HG02588 (cell line): ENCODE measurements at regions not wholly inside any gene's neighbourhood (a gene's known extent, or its start where the extent isn't known, plus 50 kb on each side); places are given as distances from the start of the nearest gene placed in this dataset.
"Not testable (repeated sequence)": the region's sequence is repeated elsewhere in the genome, so short reads cannot be mapped to it uniquely, and the experiment has no call there.

Source experiments
- ATAC-seq: cut with Tn5 transposase; IDR thresholded peaks from one replicate; pipeline ENCODE4 v1.9.1; 2021; ENCODE audit warnings: mild to moderate bottlenecking, moderate library complexity; ENCODE audit not compliant: unreplicated experiment

DNA sequence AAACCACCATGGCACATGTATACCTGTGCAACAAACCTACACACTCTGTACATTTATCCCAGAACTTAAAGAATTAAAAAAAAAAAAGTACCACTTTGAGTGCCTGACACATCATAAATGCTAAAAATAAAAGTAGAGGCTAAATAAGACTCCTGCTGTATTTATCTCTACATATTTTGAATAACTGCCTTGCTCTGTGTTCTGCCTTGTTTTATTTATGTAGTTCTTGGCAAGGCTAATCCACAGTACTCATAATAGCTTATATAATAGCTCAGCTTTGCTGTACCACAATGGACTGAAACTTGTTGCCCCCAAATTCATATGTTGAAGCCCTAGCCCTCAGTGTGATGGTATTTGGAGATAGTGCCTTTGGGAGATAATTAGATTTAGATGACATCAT, 95.4 kb upstream of the ADAMTS9 start:
- no peak for ATAC-seq

DNA sequence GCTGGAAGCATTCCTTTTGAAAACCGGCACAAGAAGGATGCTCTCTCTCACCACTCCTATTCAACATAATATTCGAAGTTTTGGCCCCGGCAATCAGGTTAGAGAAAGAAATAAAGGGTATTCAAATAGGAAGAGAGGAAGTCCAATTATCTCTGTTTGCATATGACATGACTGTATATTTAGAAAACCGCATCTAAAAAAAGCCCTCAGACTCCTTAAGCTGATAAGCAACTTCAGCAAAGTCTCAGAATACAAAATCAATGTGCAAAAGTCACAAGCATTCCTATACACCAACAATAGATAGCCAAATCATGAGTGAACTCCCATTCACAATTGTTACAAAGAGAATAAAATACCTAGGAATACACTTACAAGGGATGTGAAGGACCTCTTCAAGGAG, 93.1 kb upstream of the ADAMTS9 start:
- not testable (repeated sequence) for ATAC-seq

DNA sequence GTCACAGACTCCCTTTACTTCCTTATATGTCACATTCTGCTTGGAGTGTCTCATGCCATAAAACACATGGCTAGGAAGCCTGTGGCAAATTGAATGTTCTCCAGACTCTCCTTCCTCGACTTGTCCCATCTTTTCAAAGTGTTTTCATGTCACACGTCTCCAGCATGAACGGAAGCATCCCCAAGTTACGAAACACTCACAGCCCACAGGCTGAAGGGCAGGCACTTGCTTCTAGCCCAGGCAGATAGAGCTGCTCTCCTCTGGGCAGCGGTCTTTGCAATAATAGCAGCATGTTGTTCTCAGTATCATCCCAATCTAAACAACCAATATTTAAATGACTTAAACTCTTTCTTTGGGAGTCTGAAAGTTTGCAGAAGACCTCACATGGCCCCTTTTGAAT, 85.3 kb upstream of the ADAMTS9 start:
- no peak for ATAC-seq

DNA sequence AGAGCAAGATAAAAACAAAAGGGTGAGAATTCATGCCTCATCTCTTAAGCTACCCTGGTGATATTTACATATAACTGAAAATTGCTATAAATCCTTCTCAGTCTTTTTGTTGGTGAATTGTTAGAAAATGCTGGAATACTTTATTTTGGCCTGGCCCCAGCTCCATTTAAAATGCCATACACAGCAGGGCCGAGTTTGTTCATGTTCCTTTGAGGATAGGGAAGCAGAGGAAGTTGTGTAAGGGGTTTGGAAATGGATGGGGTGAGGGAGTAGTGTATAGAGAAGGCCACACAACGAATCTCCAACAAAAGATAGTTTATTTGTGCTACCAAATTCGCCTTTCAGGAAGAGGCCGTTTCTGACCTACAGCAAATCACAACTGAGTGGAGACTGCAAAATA, 78.6 kb upstream of the ADAMTS9 start:
- ATAC-seq: no peak

DNA sequence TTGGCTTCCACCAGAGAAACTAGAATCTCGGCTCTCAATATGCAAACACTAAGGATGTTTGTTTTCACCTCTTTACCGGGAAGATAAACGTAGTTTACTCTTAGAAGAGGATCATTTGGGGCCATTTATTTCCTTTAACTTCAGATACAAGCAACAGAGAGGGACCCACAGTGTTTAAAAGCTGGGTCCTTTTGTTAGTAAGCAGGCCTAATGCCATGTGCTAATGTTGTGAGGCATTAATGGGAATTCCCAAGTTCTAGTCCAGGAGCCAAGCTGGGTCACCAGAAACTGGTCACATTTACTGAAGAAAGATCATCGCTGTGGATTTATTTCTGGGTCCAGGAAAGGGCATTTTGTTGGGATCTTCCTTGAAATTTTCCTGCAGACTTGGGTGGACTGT, 78.1 kb upstream of the ADAMTS9 start:
- ATAC-seq: no peak

DNA sequence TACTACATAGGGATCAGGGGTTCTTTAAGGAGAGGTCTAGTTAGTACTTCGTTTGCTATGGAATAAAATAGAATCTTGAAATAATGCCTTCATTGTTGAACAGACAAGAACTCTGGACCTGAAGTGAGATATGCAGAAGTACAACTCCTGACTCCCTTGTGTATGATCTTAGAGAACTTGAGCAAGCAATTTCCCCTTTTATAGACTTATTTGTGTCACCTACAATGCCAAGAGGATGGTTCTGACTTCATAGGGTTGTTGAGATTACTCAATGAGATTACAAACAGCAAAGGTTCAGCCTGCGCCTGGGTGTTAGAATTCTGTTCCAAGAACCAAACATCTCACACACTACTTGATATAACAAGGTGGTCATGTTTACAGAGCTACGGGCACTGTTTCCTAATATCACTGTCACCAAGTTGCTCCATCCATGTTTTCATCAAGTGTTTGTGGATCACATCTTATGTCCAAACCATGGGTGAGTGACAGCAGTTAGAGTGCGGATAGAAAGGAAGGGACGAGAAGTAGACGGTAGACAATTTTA, 76.7 kb upstream of the ADAMTS9 start:
- ATAC-seq: no peak

DNA sequence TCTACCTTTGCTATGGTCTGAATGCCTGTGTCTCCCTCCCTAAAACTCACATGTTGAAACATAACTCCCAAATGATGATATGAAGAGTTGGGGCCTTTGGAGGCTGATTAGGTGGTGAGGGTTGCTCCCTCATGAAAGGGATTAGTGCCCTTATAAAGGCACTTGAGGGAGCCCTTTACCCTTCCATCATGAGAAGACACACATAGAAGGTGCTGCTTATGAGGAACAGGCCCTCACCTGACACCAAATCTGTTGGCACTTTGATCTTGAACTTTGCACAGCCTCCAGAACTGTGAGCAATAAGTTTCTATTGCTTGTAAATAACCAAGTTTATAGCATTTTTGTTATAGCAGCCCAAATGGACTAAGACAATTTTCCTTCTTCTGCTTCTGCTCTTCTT, 76.2 kb upstream of the ADAMTS9 start:
- no peak for ATAC-seq

DNA sequence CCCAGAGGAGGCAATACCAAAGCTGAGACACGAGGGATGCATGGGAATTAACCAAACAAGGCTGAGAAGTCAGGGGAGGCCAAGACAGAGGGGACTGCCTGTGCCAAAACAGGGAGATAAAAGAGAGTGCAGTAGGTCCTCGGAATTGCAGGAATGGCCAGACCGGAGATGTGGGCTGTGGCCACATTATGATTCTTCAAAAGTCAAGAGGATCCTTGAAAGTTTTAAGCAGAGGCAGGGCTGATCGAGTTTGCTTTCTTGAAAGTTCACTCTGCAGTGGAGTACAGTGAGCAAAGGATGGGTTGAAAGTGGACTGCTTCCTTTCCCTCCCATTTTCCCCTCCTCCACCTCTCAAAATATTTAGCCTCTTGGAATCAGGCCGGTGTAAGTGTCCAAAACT, 73.9 kb upstream of the ADAMTS9 start:
- no peak for ATAC-seq

DNA sequence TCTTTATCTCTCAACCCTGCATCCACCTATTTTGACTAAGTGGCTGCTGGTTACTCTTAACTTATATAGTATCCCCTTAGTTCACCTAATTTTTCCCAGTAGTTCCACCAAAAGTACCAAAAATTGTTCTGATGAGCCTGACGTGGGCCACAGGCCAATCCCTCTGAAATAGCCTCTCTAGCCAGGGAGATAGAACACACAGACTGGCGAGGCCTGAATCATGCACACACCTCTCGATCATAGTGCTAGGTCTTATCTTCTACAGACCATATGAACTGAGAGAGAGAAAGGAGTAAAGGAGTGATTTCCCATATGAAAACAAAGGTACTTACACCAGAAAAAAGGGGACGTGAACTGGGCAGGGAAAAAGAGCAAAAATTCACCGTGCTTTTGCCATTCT, 72.5 kb upstream of the ADAMTS9 start:
- no peak for ATAC-seq

DNA sequence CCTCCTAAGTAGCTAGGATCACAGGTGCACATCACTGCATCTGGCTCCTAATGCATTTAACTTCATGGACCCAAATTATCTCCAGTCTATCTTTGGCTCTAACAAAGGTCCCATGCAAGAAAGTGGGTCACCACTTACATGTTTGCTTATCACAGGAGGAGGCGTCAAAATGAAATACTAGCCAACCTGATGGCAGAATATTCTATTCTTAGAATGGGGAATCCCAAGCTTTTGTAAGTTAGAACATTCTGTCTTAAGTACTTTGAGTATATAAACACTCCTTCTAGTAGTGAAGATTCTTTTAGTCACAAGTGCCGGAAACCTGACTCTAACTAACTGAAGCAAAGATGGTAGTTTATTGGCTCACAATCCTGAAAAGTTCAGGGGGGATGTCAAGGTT, 72.0 kb upstream of the ADAMTS9 start:
- ATAC-seq: no peak

DNA sequence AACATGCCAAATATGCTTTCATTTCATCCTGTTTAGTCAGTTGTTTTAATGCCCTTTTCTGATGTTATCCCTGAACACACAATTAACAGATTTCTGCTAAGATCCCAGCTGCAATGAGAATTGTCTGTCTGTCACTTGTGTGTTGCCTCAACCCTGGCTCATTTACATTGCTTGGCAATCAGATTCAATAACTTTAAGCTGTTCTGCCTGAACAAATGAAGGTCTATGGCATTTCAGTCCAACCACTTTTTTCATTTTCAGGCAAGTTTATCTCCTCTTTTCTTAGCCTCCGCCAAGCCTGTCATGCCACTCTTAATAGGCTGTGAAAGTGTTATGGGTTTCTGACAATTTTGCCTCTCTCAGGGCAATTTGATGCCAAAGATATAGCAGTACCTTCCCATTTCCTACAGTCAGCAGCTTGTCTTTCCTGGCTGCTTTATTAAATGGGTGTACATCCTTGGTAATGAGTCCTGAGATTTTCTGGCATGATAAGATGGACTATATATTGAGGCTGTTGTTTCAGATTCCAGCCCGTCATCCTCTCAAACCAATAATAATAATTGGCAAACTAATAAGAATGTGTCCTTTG, 68.7 kb upstream of the ADAMTS9 start:
- no peak for ATAC-seq

DNA sequence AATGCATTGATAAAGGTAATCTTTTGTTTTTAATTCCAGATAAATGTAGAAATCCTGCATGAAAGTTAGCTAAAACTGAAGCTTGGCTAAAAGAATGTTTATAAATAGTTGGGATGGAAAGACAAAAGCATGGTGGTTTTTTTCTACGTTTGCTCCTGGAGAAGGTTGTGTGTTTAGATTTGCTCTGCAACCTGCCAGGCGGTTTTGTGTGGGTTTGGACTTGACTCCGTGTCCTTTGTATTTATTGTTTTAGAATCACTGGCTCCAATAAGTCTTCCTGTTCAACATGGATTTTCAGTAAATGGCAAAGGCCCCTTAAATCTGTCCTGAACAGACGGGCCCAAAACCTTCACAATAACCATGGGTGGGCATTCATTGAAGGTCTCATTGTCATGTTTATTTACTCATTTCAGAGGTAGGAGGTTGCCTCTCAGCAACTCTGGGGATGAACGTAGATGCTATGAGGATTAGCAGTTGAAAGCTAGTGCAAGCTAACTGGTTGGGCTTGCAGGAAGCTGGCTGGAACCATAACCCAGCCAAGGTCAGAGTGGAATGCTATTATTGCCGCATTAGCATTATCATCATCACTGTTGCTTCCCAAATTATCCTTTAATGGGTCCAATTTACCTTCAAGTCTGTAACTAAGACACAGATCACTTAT, 60.6 kb upstream of the ADAMTS9 start:
- no peak for ATAC-seq

DNA sequence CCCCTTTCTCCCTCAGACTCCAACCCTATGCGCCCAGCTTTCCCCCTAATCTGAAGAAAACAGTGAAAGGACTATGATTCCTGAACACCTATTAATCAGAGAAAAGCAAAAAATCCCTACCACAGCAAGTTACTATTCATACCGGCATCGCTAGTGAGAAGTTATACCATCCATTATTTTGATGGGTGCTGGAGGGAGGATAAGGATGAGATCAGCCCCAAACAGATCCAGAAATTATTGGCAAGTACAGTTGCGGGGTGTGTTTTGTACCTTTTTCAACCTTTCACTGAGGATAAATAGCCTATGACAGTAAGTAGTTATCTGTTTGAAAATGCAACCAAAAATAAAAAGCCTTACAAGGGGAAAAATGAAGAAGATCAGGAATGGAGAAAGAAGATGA, 59.9 kb upstream of the ADAMTS9 start:
- no peak for ATAC-seq

DNA sequence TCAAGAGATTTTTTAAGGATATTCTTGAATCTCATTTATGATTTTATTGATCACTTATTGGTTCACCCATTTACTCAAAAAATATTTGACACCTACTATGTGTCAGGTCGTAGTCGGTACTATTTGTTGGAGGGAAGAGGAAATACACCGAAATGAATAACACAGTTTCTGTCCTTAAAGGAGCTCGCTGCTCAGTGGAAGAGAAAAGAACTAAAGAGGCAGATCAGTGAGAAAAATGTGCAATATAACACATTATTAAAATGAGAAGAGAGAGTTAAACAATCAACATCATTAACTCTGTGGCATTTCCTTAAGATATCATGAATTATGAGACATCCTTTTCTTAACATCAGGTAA, 56.1 kb upstream of the ADAMTS9 start:
- no peak for ATAC-seq

DNA sequence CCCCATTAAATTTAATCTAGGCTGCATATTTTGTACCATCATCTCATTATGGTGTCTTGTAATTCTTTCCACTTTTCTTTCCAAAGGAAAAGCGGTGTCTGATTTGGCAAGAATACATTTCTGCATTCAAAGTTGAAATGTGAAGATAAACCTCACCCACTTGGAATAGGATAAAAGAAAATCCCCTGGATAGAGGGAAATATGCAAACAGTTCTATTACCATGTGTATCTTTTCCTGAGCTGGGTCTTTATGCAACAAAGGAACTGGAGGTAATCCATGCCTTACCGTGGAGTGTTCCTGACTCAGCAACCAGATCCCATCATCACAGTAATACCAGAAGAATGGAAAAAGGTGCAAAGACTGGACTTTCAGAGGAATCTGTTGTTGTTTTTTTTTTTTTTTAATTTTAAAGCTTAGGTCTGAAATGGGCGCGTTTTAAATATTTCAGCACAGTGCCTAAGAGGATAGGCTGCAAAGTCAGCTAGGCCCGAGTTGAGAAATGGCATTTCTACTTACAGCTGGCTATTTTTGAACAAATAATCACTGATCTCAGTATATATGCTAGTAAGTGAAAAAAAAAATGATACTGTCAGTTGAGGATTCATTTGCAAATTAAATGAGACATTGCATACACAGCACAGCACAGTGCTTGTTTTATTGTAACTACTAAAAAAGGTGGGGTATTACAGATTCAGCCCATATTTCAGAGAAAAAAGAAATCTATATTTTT, 55.5 kb upstream of the ADAMTS9 start:
- ATAC-seq: no peak

DNA sequence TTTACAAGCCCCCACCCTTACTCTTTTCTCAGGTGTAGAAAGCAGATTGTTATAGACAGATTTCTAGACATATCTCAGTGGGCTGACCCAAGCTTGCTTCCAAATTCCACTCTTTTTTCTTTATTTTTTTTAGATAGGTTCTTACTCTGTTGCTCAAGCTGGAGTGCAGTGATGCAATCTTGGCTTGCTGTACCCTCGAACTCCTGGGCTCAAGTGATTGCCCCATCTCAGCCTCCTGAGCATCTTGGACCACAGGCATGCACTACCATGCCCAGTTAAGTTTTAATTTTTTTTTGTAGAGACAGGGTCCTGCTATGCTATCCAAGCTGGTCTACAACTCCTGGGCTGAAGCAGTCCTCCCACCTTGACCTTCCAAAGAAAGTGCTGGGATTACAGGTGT, 53.5 kb upstream of the ADAMTS9 start:
- no peak for ATAC-seq

DNA sequence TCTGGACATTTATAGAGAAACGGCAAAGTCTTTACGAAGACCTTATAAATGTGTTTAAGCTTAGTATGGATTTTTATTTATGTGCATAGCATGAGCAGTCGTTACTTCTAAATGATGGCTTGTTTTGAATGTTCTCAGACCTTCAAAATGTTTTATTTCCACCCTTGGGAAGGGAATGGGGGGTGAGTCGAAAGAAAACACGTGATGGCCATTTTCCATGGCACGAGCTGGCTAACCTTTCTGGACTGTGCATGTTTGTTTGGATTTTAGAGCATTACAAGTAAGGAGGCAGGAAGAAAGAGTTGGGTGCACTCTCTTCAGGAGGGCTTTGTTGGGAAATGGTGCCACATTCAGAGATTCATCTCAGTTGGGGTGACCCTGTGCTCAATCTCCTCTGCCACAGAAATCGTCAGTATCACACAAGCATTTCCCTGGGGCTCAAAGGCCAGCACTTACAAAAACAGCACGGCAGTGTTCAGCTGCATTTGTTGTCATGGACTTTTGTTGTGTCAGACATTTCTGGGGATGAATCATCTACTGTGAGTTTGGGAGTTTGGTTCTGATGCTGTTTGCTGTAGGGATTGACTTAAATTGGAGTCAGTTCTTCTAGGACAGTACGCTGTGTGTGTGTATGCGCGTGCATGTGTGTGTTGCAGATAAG, 52.3 kb upstream of the ADAMTS9 start:
- ATAC-seq: no peak
